GM23338 (cell line): ENCODE measurements at regions not wholly inside any gene's neighbourhood (a gene's known extent, or its start where the extent isn't known, plus 50 kb on each side); places are given as distances from the start of the nearest gene placed in this dataset.

Source experiments
- ATAC-seq: fragments of 200-7000 bp; cut with Tn5 transposase; 3 replicates; pipeline ENCODE4 v1.9.1; 2020
- DNase-seq: peaks from one replicate; pipeline ENCODE4 v3.0.0-alpha.2; 2015; ENCODE audit warnings: low spot score
- H2AFZ ChIP-seq: fragments of 200-600 bp; sonication (generic); 2 replicates; pipeline ENCODE4 v1.8.0; 2016; ENCODE audit warnings: antibody characterized with exemption, mild to moderate bottlenecking, moderate library complexity
- H3F3A ChIP-seq: fragments of 200-600 bp; sonication (generic); replicated peaks from 2 replicates; pipeline ENCODE4 v1.8.0; 2017; ENCODE audit warnings: antibody characterized with exemption, mixed run types, low read depth
- H3K27ac ChIP-seq: fragments of 200-600 bp; sonication (generic); 2 replicates; pipeline ENCODE4 v1.6.1; 2016; ENCODE audit warnings: low read depth
- H3K27me3 ChIP-seq: fragments of 200-600 bp; sonication (generic); 2 replicates; pipeline ENCODE4 v1.8.0; 2016; ENCODE audit warnings: mild to moderate bottlenecking, mixed run types, moderate library complexity; ENCODE audit not compliant: insufficient read depth
- H3K36me3 ChIP-seq: fragments of 200-600 bp; sonication (generic); 2 replicates; pipeline ENCODE4 v1.8.0; 2016; ENCODE audit warnings: mild to moderate bottlenecking; ENCODE audit not compliant: insufficient read depth
- H3K4me1 ChIP-seq: fragments of 200-600 bp; sonication (generic); 2 replicates; pipeline ENCODE4 v1.8.0; 2016; ENCODE audit warnings: mild to moderate bottlenecking, moderate library complexity; ENCODE audit not compliant: insufficient read depth
- H3K4me2 ChIP-seq: fragments of 200-600 bp; sonication (generic); 2 replicates; pipeline ENCODE4 v1.7.1; 2017; ENCODE audit warnings: mixed run types
- H3K4me3 ChIP-seq: fragments of 200-600 bp; sonication (generic); 2 replicates; pipeline ENCODE4 v1.6.1; 2016; ENCODE audit warnings: mixed run types
- H3K79me2 ChIP-seq: fragments of 200-600 bp; sonication (generic); replicated peaks from 2 replicates; pipeline ENCODE4 v1.8.0; 2017; ENCODE audit warnings: mild to moderate bottlenecking; ENCODE audit not compliant: insufficient read depth
- H3K9me2 ChIP-seq: fragments of 200-600 bp; sonication (generic); 2 replicates; pipeline ENCODE4 v1.8.0; 2017; ENCODE audit not compliant: insufficient read depth
- H4K20me1 ChIP-seq: fragments of 200-600 bp; sonication (generic); replicated peaks from 2 replicates; pipeline ENCODE4 v1.8.0; 2017; ENCODE audit warnings: mild to moderate bottlenecking; ENCODE audit not compliant: insufficient read depth
- H3K27ac Mint-ChIP-seq: 2 replicates; pipeline ENCODE4 v1.8.0; 2020; ENCODE audit warnings: inconsistent platforms, mild to moderate bottlenecking, moderate library complexity, mixed read lengths
- H3K27me3 Mint-ChIP-seq: 3 replicates; pipeline ENCODE4 v1.8.0; 2022; ENCODE audit warnings: low read depth, mild to moderate bottlenecking, moderate library complexity, mixed read lengths, inconsistent platforms; ENCODE audit not compliant: insufficient read depth, poor library complexity
- H3K36me3 Mint-ChIP-seq: 3 replicates; pipeline ENCODE4 v1.8.0; 2021; ENCODE audit warnings: low read depth, mild to moderate bottlenecking, inconsistent platforms, moderate library complexity, mixed read lengths
- H3K4me1 Mint-ChIP-seq: 3 replicates; pipeline ENCODE4 v1.8.0; 2020; ENCODE audit warnings: mild to moderate bottlenecking, inconsistent platforms, mixed read lengths
- H3K4me3 Mint-ChIP-seq: 3 replicates; pipeline ENCODE4 v1.8.0; 2021; ENCODE audit warnings: moderate library complexity, mild to moderate bottlenecking, inconsistent platforms, mixed read lengths
- H3K9me3 Mint-ChIP-seq: 3 replicates; pipeline ENCODE4 v1.8.0; 2020; ENCODE audit warnings: moderate library complexity, mild to moderate bottlenecking, inconsistent platforms, mixed read lengths
- CREB1 ChIP-seq: fragments of 250-450 bp; sonication (Bioruptor Pico); IDR thresholded peaks from 2 replicates; pipeline ENCODE4 v1.5.0; 2020; ENCODE audit warnings: low read depth, mild to moderate bottlenecking, moderate library complexity
- EZH2 ChIP-seq: fragments of 200-600 bp; sonication (generic); IDR thresholded peaks from one replicate; pipeline ENCODE4 v1.8.0; 2017; ENCODE audit warnings: antibody characterized with exemption, mild to moderate bottlenecking, low read depth; ENCODE audit not compliant: unreplicated experiment
- EZH2phosphoT487 ChIP-seq: fragments of 200-600 bp; sonication (generic); IDR thresholded peaks from one replicate; pipeline ENCODE4 v1.8.1; 2018; ENCODE audit warnings: antibody characterized with exemption; ENCODE audit not compliant: unreplicated experiment
- JUNB ChIP-seq: IDR thresholded peaks from one replicate; pipeline ENCODE4 v1.6.1; 2016; ENCODE audit warnings: antibody characterized with exemption; ENCODE audit not compliant: unreplicated experiment
- NANOG ChIP-seq: IDR thresholded peaks from 2 replicates; pipeline ENCODE4 v1.6.1; 2016; ENCODE audit warnings: antibody characterized with exemption, borderline replicate concordance
- POLR2AphosphoS5 ChIP-seq: IDR thresholded peaks from 2 replicates; pipeline ENCODE4 v1.6.1; 2016; ENCODE audit warnings: antibody characterized with exemption, low read depth
- STAT1 ChIP-seq: IDR thresholded peaks from one replicate; pipeline ENCODE4 v1.6.1; 2016; ENCODE audit warnings: antibody characterized with exemption; ENCODE audit not compliant: unreplicated experiment
- ZNF114 ChIP-seq: fragments of 250-450 bp; sonication (Bioruptor Pico); IDR thresholded peaks from 2 replicates; pipeline ENCODE4 v1.5.0; 2020; ENCODE audit warnings: mild to moderate bottlenecking, moderate library complexity
- TF ChIP-seq, protein P1 (sequence below): IDR thresholded peaks from 2 replicates; pipeline ENCODE4 v1.6.1; 2016; ENCODE audit warnings: antibody characterized with exemption
- TF ChIP-seq, protein P2 (sequence below): IDR thresholded peaks from one replicate; pipeline ENCODE4 v1.6.1; 2018; ENCODE audit warnings: antibody characterized with exemption; ENCODE audit not compliant: unreplicated experiment
- TF ChIP-seq, protein P3 (sequence below), 2 experiments: fragments of 200-600 bp in 1 of 2; sonication (generic) in 1 of 2; conservative IDR thresholded peaks; 2 replicates each; pipeline versions ENCODE4 v1.5.1 to v1.6.1; 2016 to 2017; ENCODE audit warnings: antibody characterized with exemption in 2 of 2, low read depth in 2 of 2, mild to moderate bottlenecking in 2 of 2, moderate library complexity in 1 of 2

DNA sequence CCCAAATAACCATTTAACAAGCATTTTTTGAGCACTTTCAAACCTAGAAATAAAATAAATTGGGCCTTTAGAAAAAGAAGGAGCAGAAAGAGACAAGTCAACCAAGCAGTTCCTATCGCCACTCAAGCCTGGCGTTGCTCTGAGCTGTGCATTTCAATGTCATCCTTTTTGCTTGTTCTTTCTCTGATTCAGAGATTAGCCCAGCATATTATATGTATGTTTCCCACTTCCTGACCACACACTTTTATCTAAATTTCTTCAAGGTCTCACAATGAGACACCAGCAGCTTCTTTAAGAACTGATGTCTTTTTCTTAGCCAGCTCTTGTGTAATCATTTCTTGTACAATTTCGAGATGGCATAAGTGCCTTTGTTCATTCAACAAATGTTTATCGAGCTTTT, 344.5 kb upstream of the ID2 start:
- Histone ChIP-seq H2AFZ (peak overlapping the region; percentile 11; the same call in 1 of the 2 replicates), H3K9me2 (no peaks in the 10 kb centered on the region), H3K27me3 (no peaks in the 10 kb centered on the region), H4K20me1 (no peaks in the 10 kb centered on the region), H3K4me1 (no peaks in the 10 kb centered on the region), H3K36me3 (no peaks in the 10 kb centered on the region), H3F3A (no peaks in the 10 kb centered on the region), H3K4me2 (no peak overlapping the region), H3K4me3 (no peak overlapping the region), H3K79me2 (no peaks in the 10 kb centered on the region), H3K27ac (no peak overlapping the region)
- Mint-ChIP-seq H3K4me3 (no peak overlapping the region), H3K9me3 (peaks cover 4% of the 10 kb centered on the region; the same call in 2 of the 3 replicates), H3K27ac (no peak overlapping the region), H3K36me3 (no peaks in the 10 kb centered on the region), H3K4me1 (no peaks in the 10 kb centered on the region), H3K27me3 (no peaks in the 10 kb centered on the region)
- no peak for ATAC-seq
- TF ChIP-seq, protein P1, sequence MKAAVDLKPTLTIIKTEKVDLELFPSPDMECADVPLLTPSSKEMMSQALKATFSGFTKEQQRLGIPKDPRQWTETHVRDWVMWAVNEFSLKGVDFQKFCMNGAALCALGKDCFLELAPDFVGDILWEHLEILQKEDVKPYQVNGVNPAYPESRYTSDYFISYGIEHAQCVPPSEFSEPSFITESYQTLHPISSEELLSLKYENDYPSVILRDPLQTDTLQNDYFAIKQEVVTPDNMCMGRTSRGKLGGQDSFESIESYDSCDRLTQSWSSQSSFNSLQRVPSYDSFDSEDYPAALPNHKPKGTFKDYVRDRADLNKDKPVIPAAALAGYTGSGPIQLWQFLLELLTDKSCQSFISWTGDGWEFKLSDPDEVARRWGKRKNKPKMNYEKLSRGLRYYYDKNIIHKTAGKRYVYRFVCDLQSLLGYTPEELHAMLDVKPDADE, result no peak
- TF ChIP-seq EZH2 (no peak), EZH2phosphoT487 (no peak), JUNB (no peak), ZNF114 (no peak), STAT1 (no peak)
- TF ChIP-seq, protein P2, sequence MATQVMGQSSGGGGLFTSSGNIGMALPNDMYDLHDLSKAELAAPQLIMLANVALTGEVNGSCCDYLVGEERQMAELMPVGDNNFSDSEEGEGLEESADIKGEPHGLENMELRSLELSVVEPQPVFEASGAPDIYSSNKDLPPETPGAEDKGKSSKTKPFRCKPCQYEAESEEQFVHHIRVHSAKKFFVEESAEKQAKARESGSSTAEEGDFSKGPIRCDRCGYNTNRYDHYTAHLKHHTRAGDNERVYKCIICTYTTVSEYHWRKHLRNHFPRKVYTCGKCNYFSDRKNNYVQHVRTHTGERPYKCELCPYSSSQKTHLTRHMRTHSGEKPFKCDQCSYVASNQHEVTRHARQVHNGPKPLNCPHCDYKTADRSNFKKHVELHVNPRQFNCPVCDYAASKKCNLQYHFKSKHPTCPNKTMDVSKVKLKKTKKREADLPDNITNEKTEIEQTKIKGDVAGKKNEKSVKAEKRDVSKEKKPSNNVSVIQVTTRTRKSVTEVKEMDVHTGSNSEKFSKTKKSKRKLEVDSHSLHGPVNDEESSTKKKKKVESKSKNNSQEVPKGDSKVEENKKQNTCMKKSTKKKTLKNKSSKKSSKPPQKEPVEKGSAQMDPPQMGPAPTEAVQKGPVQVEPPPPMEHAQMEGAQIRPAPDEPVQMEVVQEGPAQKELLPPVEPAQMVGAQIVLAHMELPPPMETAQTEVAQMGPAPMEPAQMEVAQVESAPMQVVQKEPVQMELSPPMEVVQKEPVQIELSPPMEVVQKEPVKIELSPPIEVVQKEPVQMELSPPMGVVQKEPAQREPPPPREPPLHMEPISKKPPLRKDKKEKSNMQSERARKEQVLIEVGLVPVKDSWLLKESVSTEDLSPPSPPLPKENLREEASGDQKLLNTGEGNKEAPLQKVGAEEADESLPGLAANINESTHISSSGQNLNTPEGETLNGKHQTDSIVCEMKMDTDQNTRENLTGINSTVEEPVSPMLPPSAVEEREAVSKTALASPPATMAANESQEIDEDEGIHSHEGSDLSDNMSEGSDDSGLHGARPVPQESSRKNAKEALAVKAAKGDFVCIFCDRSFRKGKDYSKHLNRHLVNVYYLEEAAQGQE, result no peak
- no peak for DNase-seq

DNA sequence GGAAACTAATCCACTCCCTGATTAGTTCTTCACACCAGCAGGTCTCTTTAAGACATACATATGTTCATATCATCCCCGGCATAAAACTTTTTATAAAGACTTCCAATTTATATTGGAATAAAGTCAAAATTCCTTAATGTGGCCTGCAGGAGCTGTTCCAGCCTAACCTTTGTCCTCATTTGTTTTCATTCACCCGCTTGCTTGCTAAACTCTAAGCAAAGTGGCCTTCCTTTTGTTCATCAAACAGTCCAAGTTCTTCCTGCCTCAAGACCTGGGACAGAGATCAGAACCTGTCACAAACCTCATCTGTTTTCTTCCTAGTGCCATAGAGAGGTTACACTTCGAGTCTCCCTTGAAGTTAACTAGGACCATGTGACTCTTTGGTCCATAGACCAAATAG, 339.4 kb upstream of the ID2 start:
- TF ChIP-seq, protein P1, result no peak
- TF ChIP-seq ZNF114 (no peak), JUNB (no peak), NANOG (no peak), POLR2AphosphoS5 (no peak), CREB1 (no peak), EZH2 (no peak), EZH2phosphoT487 (no peak)
- TF ChIP-seq, protein P2, result no peak
- TF ChIP-seq, protein P3, sequence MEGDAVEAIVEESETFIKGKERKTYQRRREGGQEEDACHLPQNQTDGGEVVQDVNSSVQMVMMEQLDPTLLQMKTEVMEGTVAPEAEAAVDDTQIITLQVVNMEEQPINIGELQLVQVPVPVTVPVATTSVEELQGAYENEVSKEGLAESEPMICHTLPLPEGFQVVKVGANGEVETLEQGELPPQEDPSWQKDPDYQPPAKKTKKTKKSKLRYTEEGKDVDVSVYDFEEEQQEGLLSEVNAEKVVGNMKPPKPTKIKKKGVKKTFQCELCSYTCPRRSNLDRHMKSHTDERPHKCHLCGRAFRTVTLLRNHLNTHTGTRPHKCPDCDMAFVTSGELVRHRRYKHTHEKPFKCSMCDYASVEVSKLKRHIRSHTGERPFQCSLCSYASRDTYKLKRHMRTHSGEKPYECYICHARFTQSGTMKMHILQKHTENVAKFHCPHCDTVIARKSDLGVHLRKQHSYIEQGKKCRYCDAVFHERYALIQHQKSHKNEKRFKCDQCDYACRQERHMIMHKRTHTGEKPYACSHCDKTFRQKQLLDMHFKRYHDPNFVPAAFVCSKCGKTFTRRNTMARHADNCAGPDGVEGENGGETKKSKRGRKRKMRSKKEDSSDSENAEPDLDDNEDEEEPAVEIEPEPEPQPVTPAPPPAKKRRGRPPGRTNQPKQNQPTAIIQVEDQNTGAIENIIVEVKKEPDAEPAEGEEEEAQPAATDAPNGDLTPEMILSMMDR (conservative IDR thresholded peaks at IDR 0.05; ENCODE audit: low read depth in 2 of 2), result no peak
- H3K36me3 Mint-ChIP-seq, result no peaks in the 10 kb centered on the region
- Histone ChIP-seq H3K36me3 (no peaks in the 10 kb centered on the region), H3K79me2 (no peaks in the 10 kb centered on the region), H3K9me2 (no peaks in the 10 kb centered on the region; the same call in 1 of the 2 replicates), H3K4me1 (no peaks in the 10 kb centered on the region), H3K27ac (no peak overlapping the region), H3K27me3 (no peaks in the 10 kb centered on the region), H3K4me3 (no peak overlapping the region), H4K20me1 (no peaks in the 10 kb centered on the region), H3F3A (no peaks in the 10 kb centered on the region), H2AFZ (peak overlapping the region; percentile 18; the same call in 1 of the 2 replicates), H3K4me2 (no peak overlapping the region)
- no peak for DNase-seq
- H3K27ac Mint-ChIP-seq, result no peak overlapping the region
- H3K9me3 Mint-ChIP-seq, result no peaks in the 10 kb centered on the region; the same call in 2 of the 3 replicates
- peaks cover 3% of the 10 kb centered on the region for H3K27me3 Mint-ChIP-seq
- H3K4me1 Mint-ChIP-seq, result no peaks in the 10 kb centered on the region
- ATAC-seq, result no peak
- no peak overlapping the region for H3K4me3 Mint-ChIP-seq
